Stimulated activated CD8-positive, alpha-beta memory T cell treated with anti-CD3 and anti-CD28 coated beads, Interleukin-15, amount 100 ng/mL, for 4 hours (primary cell): ENCODE measurements at regions not wholly inside any gene's neighbourhood (a gene's known extent, or its start where the extent isn't known, plus 50 kb on each side); places are given as distances from the start of the nearest gene placed in this dataset.
A peak's percentile ranks its signal among the peaks of the same experiment; 100 is the strongest.

Experiments
- DNase-seq, 2 donors: peaks; one replicate each; pipeline ENCODE4 v3.0.0-alpha.2; 2020; ENCODE audit warnings: low read depth in 2 of 2

- DNase-seq = peak; percentile 12
These were observed 97.6 kb upstream of the SLC38A2 start for GRCh38 chr12:46470036-46470627.

GRCh38 chr12:46468813-46469212 is 96.2 kb upstream of the SLC38A2 start:
- DNase-seq = no peak

- no peak for DNase-seq
These were observed 95.6 kb upstream of the SLC38A2 start for GRCh38 chr12:46468160-46468559.

GRCh38 chr12:46465307-46465706 is 92.7 kb upstream of the SLC38A2 start:
- DNase-seq = no peak

GRCh38 chr12:46464863-46465262 is 92.3 kb upstream of the SLC38A2 start:
- no peak for DNase-seq

- DNase-seq = no peak
These were observed 90.2 kb upstream of the SLC38A2 start for GRCh38 chr12:46462641-46463355.

- DNase-seq = no peak
These were observed 89.5 kb upstream of the SLC38A2 start for GRCh38 chr12:46461907-46462640.

GRCh38 chr12:46461459-46461858 is 88.9 kb upstream of the SLC38A2 start:
- no peak for DNase-seq

- DNase-seq = no peak
These were observed 88.2 kb upstream of the SLC38A2 start for GRCh38 chr12:46460682-46461210.

GRCh38 chr12:46459861-46460545 is 87.4 kb upstream of the SLC38A2 start:
- DNase-seq = no peak

GRCh38 chr12:46459111-46459510 is 86.5 kb upstream of the SLC38A2 start:
- DNase-seq = peak in 1 of 2 donors; percentile 3

GRCh38 chr12:46458500-46459102 is 86.0 kb upstream of the SLC38A2 start:
- DNase-seq = no peak

GRCh38 chr12:46457958-46458357 is 85.4 kb upstream of the SLC38A2 start:
- DNase-seq = no peak

GRCh38 chr12:46456356-46457334 is 84.1 kb upstream of the SLC38A2 start:
- DNase-seq = no peak

GRCh38 chr12:46455648-46456352 is 83.2 kb upstream of the SLC38A2 start:
- no peak for DNase-seq

GRCh38 chr12:46454981-46455380 is 82.4 kb upstream of the SLC38A2 start:
- DNase-seq = no peak

GRCh38 chr12:46453428-46453827 is 80.9 kb upstream of the SLC38A2 start:
- no peak for DNase-seq

GRCh38 chr12:46452776-46453175 is 80.2 kb upstream of the SLC38A2 start:
- no peak for DNase-seq

- no peak for DNase-seq
These were observed 79.6 kb upstream of the SLC38A2 start for GRCh38 chr12:46452061-46452615.
